Natural killer cell (primary cell): ENCODE measurements at regions not wholly inside any gene's neighbourhood (a gene's known extent, or its start where the extent isn't known, plus 50 kb on each side); places are given as distances from the start of the nearest gene placed in this dataset.

Experiments used
- ATAC-seq, 3 donors: fragments of 150-1000 bp in 2 of 3; fragments of 200-7000 bp in 1 of 3; cut with Tn5 transposase; 1 replicate in 1 of 3; 2 replicates in 2 of 3; pipeline ENCODE4 v1.10.0; 2021; ENCODE audit warnings: mild to moderate bottlenecking in 2 of 3, moderate library complexity in 2 of 3
- DNase-seq, 2 donors: peaks; one replicate each; pipeline versions ENCODE4 v3.0.0 to v3.0.0-alpha.2; 2013 to 2021; ENCODE audit warnings: mixed read lengths in 1 of 2
- H3K27ac ChIP-seq: one replicate; pipeline ENCODE4 v1.5.1; 2013; ENCODE audit warnings: mild to moderate bottlenecking, low read length
- H3K27me3 ChIP-seq: one replicate; pipeline ENCODE4 v1.6.1; 2013; ENCODE audit warnings: low read length; ENCODE audit not compliant: control insufficient read depth, insufficient read depth
- H3K36me3 ChIP-seq: one replicate; pipeline ENCODE4 v1.6.1; 2013; ENCODE audit warnings: low read length; ENCODE audit not compliant: control insufficient read depth, insufficient read depth
- H3K4me1 ChIP-seq: one replicate; pipeline ENCODE4 v1.6.1; 2013; ENCODE audit warnings: low read length; ENCODE audit not compliant: control insufficient read depth, insufficient read depth
- H3K4me3 ChIP-seq: one replicate; pipeline ENCODE4 v1.5.1; 2013; ENCODE audit warnings: low read length
- H3K9me3 ChIP-seq: one replicate; pipeline ENCODE4 v1.6.1; 2013; ENCODE audit warnings: low read length; ENCODE audit not compliant: control insufficient read depth, insufficient read depth
- H3K27ac Mint-ChIP-seq, 2 donors: one replicate each; pipeline ENCODE4 v1.8.0; 2022; ENCODE audit warnings: mild to moderate bottlenecking in 2 of 2, mixed read lengths in 2 of 2, moderate library complexity in 1 of 2
- H3K27me3 Mint-ChIP-seq, 2 donors: one replicate each; pipeline ENCODE4 v1.8.0; 2022; ENCODE audit warnings: low read depth in 2 of 2, mixed read lengths in 2 of 2
- H3K36me3 Mint-ChIP-seq: one replicate; pipeline ENCODE4 v1.8.0; 2022; ENCODE audit warnings: mixed read lengths
- H3K4me1 Mint-ChIP-seq, 2 donors: one replicate each; pipeline ENCODE4 v1.8.0; 2022; ENCODE audit warnings: mixed read lengths in 2 of 2
- H3K4me3 Mint-ChIP-seq: one replicate; pipeline ENCODE4 v1.8.0; 2022; ENCODE audit warnings: mild to moderate bottlenecking, moderate library complexity, mixed read lengths
- H3K9me3 Mint-ChIP-seq, 2 donors: one replicate each; pipeline ENCODE4 v1.8.0; 2022; ENCODE audit warnings: mixed read lengths in 2 of 2
- WGBS: methylation state at CpG from one replicate; pipeline ENCODE4 v1.1.7; 2013; ENCODE audit warnings: missing lambda C conversion rate; ENCODE audit not compliant: insufficient coverage; 5-methylcytosine and 5-hydroxymethylcytosine counted together
- intact Hi-C: fragments of 100-400 bp; cut with micrococcal nuclease; formaldehyde crosslinking; loops from one replicate; pipeline ENCODE4 v1.14.2; 2022
- TF ChIP-seq, protein P1 (sequence below): fragments of 200-600 bp; IDR thresholded peaks from one replicate; pipeline ENCODE4 v1.8.0; 2022; ENCODE audit warnings: antibody characterized with exemption

GRCh38 chr1:83500531-83500930 is 498.4 kb downstream of the TTLL7 start:
- intact Hi-C loops: no loop called here
- no peak overlapping the region for H3K4me3 Mint-ChIP-seq
- no peak for DNase-seq
- Histone ChIP-seq H3K9me3 (no peaks in the 10 kb centered on the region), H3K27me3 (no peaks in the 10 kb centered on the region), H3K36me3 (no peaks in the 10 kb centered on the region), H3K4me1 (no peaks in the 10 kb centered on the region), H3K27ac (no peak overlapping the region), H3K4me3 (no peak overlapping the region)
- H3K27me3 Mint-ChIP-seq: no peaks in the 10 kb centered on the region
- H3K9me3 Mint-ChIP-seq: peaks cover 20 to 23% of the 10 kb centered on the region in 2 donors
- H3K4me1 Mint-ChIP-seq: no peaks in the 10 kb centered on the region
- WGBS: 88% methylated on average over 1 of the region's 1 CpG
- TF ChIP-seq, protein P1, sequence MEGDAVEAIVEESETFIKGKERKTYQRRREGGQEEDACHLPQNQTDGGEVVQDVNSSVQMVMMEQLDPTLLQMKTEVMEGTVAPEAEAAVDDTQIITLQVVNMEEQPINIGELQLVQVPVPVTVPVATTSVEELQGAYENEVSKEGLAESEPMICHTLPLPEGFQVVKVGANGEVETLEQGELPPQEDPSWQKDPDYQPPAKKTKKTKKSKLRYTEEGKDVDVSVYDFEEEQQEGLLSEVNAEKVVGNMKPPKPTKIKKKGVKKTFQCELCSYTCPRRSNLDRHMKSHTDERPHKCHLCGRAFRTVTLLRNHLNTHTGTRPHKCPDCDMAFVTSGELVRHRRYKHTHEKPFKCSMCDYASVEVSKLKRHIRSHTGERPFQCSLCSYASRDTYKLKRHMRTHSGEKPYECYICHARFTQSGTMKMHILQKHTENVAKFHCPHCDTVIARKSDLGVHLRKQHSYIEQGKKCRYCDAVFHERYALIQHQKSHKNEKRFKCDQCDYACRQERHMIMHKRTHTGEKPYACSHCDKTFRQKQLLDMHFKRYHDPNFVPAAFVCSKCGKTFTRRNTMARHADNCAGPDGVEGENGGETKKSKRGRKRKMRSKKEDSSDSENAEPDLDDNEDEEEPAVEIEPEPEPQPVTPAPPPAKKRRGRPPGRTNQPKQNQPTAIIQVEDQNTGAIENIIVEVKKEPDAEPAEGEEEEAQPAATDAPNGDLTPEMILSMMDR: no peak
- H3K27ac Mint-ChIP-seq: no peak overlapping the region
- H3K36me3 Mint-ChIP-seq: no peaks in the 10 kb centered on the region
- no peak for ATAC-seq

DNA sequence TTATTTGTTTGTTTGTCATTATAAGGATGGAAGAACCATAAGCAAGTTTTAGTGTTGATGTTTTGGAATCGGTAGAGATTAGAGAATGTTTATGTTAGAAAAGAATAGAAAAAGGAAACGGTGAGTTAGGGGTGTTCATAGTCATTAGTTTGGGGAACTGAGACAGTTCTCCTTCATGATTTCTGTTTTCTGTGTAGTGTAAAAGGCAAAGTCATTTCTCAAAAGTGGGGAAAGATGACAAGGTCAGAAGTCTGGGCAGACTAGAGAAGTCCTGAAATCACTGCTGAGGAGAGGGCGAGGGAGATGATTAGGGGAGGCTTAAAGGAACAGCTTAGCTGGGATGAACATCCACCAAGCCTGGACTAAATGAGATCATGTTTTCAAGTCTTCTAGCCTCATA is 498.9 kb downstream of the TTLL7 start:
- Mint-ChIP-seq H3K4me1 (no peaks in the 10 kb centered on the region), H3K9me3 (peaks cover 16 to 18% of the 10 kb centered on the region in 2 donors), H3K27ac (no peak overlapping the region), H3K36me3 (no peaks in the 10 kb centered on the region), H3K4me3 (no peak overlapping the region), H3K27me3 (no peaks in the 10 kb centered on the region)
- Histone ChIP-seq H3K4me3 (no peak overlapping the region), H3K36me3 (no peaks in the 10 kb centered on the region), H3K4me1 (no peaks in the 10 kb centered on the region), H3K27me3 (no peaks in the 10 kb centered on the region), H3K27ac (no peak overlapping the region), H3K9me3 (no peaks in the 10 kb centered on the region)
- intact Hi-C loops: no loop called here
- no peak for ATAC-seq
- TF ChIP-seq, protein P1: no peak
- WGBS: 81% methylated on average over 3 of the region's 3 CpGs
- DNase-seq: no peak

DNA sequence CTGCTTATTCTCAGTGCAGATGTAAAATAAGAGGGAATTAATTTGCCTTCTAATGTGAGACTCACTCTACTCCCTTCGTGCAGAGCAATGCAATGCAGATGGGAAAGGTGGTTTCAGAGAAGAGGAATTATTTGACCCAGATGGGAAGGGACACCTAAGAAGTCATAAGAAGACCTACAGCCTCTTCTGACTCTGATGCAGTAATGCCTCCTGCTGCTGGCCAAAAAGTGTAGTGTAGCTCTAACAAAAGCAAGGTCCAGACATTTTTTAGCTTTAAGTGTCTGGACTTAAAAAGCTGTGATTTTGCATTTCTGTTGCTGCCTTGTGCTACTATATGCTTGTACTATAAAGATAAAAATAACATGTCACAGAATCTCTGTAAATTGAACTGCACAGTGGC is 501.4 kb downstream of the TTLL7 start:
- peaks cover 17 to 18% of the 10 kb centered on the region in 2 donors for H3K9me3 Mint-ChIP-seq
- H3K9me3 ChIP-seq: no peaks in the 10 kb centered on the region
- no peak overlapping the region for H3K27ac ChIP-seq
- no peak overlapping the region for H3K4me3 ChIP-seq
- H3K4me1 ChIP-seq: no peaks in the 10 kb centered on the region
- H3K36me3 ChIP-seq: no peaks in the 10 kb centered on the region
- intact Hi-C loops: no loop called here
- H3K36me3 Mint-ChIP-seq: no peaks in the 10 kb centered on the region
- no peak overlapping the region for H3K4me3 Mint-ChIP-seq
- no peaks in the 10 kb centered on the region for H3K4me1 Mint-ChIP-seq
- no peak overlapping the region for H3K27ac Mint-ChIP-seq
- DNase-seq (no peak), ATAC-seq (no peak)
- H3K27me3 ChIP-seq: no peaks in the 10 kb centered on the region
- no peaks in the 10 kb centered on the region for H3K27me3 Mint-ChIP-seq
- 100% methylated on average over 1 of the region's 1 CpG for WGBS
- TF ChIP-seq, protein P1: no peak

- DNase-seq (no peak), ATAC-seq (no peak)
- no peak overlapping the region for H3K27ac ChIP-seq
- H3K4me3 ChIP-seq: no peak overlapping the region
- no peaks in the 10 kb centered on the region for H3K36me3 Mint-ChIP-seq
- WGBS: 95% methylated on average over 6 of the region's 9 CpGs
- no peaks in the 10 kb centered on the region for H3K27me3 ChIP-seq
- no peaks in the 10 kb centered on the region for H3K9me3 ChIP-seq
- H3K4me1 Mint-ChIP-seq: no peaks in the 10 kb centered on the region
- H3K4me1 ChIP-seq: no peaks in the 10 kb centered on the region
- no peak overlapping the region for H3K27ac Mint-ChIP-seq
- intact Hi-C loops: no loop called here
- TF ChIP-seq, protein P1: no peak
- H3K9me3 Mint-ChIP-seq: peaks cover 10 to 14% of the 10 kb centered on the region in 2 donors
- H3K36me3 ChIP-seq: no peaks in the 10 kb centered on the region
- no peaks in the 10 kb centered on the region for H3K27me3 Mint-ChIP-seq
- no peak overlapping the region for H3K4me3 Mint-ChIP-seq
Measured at GRCh38 chr1:83495560-83495959, 503.4 kb downstream of the TTLL7 start.
